NCI-H748 (cell line): ENCODE measurements at regions not wholly inside any gene's neighbourhood (a gene's known extent, or its start where the extent isn't known, plus 50 kb on each side); places are given as distances from the start of the nearest gene placed in this dataset.
"Not testable (repeated sequence)": the region's sequence is repeated elsewhere in the genome, so short reads cannot be mapped to it uniquely, and the experiment has no call there.

Experiments
- DNase-seq: peaks from one replicate; lab custom pipeline; 2025; ENCODE audit not compliant: unreplicated experiment; lab: John Stamatoyannopoulos, UW

DNA sequence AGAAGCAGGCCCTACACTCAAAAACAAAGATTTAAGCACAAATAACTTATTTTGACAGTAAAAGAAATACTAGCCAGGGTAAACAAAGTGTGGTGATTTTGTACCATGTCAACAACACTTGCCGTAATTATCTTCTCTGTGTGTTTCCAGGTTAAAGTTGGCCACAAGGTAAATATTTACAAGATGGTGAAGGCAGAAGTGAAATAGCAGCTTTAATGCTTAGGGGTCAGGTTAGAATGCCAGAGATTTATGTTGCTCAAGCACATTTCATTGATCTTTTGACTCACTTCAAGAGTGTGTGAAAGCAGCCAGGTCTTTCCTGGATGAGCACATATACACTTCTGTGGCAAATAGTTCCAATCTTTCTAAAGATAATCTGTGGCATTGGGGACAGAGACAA, 270.2 kb upstream of the LUZP2 start:
- DNase-seq = no peak

DNA sequence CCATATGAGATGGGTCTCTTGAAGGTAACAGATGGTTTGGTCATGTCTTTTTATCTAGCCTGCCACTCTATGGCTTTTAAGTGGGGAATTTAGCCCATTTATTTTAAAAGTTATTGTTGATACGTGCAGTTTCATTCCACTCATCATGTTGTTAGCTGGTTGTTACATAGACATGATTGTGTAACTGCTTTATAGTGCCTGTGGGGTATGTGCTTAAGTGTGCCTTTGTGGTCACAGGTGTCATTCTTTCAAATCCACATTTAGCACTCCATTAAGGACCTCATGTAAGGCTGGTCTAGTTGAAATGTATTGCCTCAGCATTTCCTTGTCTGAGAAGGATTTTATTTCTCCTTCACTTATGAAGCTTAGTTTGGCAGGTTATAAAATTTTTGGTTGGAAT, 263.8 kb upstream of the LUZP2 start:
- DNase-seq = no peak

DNA sequence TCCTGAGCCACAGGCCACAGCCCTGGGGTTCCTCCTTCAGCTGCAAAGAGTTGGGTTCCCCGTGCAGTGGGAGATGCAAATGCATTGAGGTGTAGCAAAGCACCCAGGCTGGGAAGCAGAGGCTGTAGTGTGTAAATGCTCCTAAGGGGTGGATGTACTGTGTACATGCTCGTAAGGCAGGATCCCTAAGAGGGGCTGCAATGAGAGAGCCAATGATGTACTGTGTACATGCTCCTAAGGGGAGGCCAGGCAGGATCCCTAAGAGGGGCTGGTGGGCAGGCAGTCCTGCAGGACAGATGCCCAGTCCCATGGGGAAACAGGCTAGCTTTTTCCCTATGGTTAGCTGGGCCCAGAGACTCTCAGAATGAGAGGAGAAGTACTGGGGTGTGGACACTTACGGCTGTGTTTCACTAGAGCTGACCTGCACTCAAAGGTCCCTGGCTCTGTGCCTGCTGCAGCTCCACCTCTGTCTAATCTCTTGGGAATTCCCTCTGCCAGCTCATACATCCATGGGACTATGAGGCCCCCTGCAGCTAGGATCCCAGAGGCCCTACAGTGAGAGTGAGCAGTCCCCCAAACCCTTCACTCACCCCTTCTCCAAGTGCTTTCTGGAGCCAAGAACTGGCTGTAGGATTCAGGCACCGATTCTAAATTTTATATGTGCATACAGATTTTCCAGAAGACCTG, 261.9 kb upstream of the LUZP2 start:
- DNase-seq = no peak

DNA sequence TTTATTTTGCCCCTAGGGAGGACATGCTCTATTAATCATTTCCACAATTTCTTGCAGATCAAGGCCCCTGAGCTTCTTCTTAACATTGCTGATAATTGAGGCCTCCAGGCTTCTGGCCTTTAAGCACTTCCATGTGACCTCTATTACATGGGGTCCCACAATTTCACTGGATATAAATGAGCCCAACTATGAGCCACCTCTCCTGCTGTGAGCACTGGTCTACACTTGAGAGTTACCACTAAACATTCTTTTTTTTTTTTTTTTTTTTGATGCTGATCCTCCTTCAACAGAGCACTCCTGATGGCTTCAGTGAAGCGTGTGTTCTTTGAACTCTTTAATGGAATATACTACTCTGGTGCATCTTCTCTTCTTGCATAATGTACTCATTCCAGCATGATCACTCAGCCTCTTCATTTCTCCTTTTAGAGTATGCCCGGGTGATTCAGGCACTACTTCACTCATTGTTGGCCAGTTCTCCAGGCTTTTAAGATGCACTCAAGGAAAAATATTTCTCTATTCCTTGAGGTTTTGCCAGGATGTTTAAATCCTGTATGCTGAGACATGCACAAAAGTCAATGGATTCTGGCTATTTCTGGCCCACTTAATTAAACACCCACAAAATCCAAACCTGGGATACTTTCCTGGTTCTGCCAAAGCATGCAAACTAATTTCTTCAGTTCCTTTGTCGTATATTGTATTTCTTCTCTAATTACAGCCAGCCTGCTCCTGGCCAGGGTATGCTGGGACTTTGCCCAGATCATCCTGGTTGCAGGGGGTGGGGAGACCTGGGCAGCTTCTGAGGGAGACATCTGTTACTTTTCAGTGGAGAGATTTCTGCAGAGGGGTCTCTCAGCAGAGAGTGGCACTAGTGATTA, 257.8 kb upstream of the LUZP2 start:
- no peak for DNase-seq

DNA sequence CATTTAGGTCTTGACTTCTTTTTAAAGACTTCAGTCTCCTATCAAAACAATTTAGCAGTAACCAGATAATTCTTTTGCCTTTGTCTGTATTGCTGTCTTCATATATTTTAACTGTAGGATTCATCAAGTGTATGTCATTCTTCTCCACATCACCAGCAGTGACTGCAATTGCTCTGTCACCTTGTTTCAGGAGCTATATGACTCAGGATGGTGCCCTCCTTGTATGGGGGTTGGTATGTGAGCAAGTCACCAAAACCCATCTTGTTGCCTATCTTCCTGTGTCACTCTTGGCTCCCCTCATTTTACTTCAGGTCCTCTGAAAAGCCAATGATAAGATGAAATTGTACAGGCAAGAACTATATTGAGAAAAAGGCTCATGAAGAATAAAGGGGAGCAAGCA, 256.9 kb upstream of the LUZP2 start:
- DNase-seq = no peak

DNA sequence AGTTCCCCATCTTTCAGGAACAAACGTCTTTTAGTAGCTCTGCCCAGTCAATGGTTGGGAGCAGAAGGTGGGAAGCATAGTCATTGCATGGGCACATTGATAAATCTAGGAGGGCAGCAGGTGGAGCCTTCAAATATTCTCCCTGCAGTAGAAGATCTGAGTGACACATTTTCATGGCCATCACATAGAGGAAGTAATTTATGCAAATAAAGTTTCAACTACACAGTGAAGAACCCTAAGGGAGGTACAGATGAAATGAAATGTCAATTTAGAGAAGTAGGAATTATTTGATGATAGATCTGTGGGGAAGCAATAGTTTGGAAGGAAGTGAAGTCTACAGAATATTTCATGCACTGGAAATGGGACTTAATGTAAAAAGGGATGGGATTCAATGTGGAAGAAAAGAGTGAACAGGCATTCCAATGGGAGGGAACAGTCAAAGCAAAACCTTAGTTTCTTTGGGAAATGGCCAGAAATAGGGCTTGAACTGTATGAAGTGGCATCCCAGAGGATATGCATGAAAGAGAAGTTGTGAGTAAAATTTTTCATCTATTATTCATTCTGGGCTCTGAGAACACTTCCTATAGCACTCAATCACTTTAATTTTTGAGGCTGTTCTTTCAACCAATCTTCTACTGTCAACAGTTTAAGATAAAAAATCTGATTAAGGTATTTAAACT, 256.2 kb upstream of the LUZP2 start:
- no peak for DNase-seq

DNA sequence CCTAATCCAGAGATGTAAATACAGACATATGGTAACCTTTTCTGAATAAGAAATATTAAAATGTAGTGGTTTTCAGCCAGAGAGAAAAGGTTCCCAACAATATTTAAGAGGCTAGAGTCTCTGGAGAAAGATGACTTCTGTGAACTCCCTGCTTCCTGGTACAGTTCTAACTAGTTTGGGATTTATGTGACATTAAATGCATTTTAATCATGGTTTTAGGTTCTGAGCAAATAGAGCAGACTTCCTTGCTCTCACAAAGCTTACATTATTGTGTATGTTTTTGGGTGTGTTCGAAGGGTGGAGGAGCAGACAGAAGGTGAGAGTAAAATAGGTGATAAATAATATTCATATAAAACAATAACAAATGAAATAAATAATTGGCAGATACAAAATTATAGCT, 250.1 kb upstream of the LUZP2 start:
- no peak for DNase-seq

DNA sequence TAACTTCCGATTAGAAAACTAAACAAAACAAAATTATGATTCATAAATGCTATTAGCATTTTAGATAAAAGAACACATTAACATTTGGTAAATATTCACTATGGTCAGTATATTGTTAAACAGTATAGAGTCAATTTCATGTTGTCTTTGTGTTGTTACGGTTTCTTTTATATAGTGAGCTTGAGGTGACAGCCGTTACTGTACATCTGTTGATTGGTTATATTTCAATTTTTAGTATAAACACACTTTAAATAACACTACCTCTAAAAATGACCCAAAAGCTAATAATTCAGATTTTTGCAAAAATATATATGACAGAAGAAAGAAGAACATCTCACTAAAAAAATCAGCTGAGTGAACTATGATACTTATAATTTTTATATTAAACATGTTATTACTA, 249.0 kb upstream of the LUZP2 start:
- DNase-seq = no peak

DNA sequence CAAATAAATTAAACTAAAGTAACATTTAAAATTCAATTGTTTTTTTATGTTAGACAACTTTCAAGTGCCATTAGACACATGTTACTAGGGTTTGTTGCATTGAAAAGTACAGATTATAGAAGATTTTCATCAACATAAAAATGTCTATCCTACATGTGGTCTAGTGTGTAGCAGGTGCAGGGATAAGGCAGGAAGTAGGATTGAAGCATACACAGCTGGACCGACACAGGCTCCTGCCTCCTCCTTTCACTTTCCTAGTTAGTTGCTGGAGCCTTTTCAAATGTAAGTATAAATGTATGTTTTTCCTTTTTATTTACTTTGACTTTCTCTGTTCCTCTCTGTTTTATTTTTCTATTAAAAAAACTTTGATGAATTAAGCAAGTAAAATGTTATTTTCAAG, 246.9 kb upstream of the LUZP2 start:
- no peak for DNase-seq

DNA sequence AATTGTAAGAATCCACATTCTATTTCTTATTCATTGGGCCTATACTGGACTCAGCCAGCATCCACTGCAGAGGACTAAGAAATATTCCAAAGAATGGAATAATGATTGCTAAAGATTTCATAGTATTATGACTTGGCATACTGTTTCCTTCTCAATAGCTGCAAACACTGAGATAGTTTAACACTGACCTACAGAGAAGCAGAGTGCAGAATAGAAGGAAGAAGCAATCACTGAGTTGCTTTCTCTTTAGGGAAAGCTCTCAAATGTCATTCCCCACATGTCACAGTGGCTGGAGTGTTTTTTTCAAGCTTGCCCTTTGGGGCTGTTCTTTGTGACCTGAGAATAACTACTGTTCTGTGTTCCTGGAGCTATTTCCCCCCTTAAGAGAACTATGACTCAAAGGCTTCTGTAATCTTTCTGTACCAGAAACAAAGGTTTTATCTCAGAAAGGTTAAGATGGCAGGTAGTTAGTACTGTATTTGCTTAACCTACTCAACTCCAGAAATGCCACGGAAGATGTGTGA, 243.6 kb upstream of the LUZP2 start:
- DNase-seq = no peak

DNA sequence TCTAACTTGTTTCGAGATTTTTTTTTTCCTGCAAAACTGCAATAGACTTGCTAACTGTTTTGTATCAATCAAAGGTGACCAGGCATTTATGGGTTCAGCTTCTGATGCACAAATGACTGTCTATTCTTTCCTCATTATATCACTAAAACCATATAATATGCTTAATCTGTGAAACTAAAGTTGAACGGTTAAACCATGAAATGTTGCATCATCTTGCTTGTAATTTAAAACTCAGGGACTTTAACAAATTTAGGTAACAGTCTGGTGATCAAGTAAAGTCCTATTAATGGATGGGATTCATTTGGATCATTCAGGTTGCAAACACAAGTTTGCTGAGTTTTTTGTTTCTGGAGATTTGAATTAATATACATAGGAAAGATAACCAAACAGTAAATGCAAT, 232.0 kb upstream of the LUZP2 start:
- no peak for DNase-seq

DNA sequence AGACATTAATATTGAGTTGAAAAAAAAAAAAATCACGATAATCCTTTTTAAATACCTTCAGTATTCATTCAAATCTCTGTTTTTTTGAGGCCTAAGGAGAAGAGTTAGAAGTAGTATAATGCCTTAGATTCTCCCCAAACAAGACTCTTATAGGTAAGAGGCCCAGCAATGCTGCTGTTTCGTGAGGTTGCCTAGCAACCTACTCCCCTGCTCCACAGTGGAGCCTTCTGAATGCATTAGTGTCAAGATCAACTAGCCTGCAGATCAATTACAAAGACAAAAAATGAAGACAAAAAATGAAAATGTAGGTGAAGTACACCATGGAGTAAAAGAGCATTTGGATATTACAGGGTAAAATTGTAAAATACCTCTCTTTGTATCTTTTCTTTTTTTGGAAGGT, 229.8 kb upstream of the LUZP2 start:
- DNase-seq = peak; percentile 63

DNA sequence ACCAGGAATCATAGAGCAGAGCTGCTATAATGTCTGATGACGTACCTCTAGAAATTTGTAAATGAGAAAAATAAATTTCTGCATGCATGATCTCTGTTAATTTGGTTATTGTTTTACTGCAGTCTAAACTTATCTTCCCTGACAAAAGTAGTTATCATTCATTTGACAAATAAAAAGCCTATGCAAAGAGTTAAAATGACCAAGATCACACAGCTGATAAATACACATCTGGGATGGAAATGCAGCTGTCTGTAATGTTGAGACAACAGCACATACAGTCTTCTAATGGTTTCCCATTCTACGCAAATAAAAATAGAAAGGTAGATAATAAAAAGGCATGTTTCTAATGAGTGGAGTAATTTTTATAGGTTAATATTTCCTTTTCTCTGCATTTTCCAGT, 225.1 kb upstream of the LUZP2 start:
- DNase-seq = no peak

DNA sequence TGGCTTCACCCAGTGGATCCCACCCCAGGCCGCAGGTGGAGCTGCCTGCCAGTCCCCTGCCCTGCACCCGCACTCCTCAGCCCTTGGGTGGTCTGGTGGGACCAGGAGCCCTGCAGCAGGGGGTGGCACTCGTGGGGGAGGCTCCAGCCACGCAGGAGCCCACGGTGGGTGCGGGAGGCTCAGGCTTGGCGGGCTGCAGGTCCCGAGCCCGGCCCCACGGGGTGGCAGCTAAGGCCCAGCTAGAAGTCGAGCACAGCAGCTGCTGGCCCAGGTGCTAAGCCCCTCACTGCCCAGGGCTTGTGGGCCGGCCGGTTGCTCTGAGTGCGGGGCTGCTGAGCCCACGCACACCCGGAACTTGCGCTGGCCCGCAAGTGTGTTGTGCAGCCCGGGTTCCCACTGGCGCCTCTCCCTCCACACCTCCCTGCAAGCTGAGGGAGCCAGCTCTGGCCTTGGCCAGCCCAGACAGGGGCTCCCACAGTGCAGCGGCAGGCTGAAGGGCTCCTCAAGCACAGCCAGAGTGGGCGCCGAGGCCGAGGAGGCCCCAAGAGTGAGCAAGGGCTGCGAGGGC, 222.6 kb upstream of the LUZP2 start:
- not testable (repeated sequence) for DNase-seq

DNA sequence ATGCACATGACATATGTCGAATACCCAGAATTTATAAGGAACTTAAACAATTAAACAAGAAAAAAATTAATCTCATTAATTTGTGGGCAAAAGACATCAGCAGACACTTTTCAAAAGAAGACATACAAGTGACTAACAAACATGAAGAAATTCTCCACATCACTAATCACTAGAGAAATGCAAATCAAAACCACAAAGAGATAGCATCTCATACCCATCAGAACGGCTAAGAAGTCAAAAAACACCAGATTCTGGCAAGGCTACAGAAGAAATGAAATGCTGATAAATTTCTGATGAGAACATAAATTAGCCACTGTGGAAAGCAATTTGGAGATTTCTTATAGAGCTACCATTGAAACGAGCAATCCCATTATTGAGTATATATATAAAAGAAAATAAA, 210.6 kb upstream of the LUZP2 start:
- DNase-seq = no peak

DNA sequence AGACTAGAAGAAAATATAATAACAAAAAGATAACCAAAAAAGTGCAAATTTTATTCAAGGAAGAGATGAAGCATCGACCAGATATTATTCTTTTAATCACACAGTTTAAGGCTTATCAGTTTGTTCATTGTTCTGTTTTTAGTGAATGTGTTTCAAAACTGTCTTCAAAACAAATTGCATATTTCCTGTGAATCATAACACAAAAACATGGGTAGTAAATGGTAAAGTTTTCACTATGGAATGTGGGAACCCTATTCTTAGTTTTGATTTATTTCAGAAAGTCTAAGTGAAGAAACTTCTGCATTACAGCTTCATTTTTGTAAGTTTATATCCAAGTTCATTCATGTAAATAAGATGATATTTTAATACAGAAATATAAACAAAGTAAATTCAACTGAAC, 207.6 kb upstream of the LUZP2 start:
- no peak for DNase-seq

DNA sequence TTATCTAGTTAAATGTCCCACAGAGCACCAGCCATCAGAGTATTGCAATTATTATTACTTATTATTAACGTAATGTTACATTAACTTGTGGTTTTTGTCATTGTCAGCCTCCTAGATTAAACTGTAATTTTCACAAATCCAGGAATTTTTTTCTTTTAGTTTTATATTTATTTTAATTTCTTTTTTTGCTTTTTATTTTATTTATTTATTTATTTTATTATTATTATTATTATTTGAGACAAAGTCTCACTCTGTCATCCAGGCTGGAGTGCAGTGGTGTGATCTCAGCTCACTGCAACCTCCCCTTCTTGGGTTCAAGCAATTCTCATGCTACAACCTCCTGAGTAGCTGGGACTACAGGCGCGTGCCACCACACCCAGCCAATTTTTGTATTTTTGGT, 202.9 kb upstream of the LUZP2 start:
- DNase-seq = no peak

DNA sequence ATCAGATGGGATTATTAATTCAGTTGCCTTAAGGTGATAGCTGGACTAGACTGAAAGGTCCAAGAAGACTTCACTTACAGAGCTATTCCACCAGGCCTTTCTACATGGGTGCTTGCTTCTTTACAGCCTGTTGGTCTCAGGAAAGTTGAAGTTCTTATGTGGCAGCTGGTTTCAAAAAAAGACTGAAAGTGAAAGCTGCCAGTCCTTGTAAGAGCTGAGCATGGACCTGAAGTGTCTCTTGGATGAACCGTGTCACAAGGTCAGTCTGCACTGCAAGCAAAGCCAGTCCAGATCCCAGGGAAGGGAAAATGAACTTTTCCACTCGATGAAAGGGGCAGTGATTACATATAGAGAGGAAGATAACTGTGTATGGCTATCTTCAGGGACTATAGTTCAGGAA, 201.5 kb upstream of the LUZP2 start:
- DNase-seq = no peak

DNA sequence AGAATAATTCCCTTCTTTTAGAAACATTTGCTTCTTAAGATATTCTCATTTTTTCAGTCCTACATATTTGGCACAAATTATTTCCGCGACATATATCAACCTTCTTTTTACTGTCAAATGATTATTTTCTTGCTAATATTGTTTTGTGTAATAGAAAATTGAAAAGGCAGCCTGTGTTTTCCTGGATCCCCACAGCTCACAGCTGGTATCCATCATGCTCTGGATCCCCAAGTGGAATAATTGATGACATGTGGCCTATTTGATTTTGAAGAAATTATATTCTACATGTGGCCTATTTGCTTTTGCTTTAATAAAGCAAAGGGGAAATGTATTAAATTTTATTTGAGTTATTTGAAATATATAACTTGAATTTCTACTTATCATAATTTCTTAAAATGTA, 199.4 kb upstream of the LUZP2 start:
- no peak for DNase-seq

DNA sequence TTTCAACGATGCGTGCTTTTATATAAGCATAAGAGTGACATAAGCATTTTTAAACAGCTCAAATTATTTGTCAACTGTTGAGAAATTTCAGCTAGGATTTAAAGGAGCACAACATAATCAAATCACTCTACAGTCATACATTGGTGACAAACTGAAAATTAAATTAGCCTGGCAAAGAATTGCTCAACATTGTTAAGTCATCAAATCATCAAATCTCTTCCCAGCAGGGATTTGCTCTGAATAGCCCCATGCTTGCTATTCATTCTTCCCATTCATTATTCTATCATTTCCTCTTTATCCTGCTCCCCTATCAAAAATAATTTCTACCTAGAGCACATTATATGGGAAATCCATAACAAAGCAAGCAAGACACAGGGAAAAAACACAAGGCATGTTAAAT, 198.7 kb upstream of the LUZP2 start:
- no peak for DNase-seq

DNA sequence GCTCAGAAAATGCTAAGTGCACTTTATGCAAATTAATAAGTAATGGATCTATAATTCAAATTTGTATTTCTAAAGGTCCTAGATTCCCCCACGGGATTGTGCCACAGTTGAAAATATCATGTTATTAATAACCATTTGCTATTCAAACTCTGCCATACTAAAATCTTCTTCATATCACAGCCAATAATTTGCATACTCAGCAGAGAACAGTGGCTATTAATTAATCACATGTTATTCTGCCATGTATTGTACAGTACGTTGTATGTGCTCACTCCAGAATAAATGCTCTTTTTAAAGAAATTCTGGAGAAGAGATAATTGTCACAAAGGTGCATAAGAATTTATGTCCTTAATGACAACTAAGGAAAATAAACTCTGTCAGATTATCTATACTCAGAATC, 184.9 kb upstream of the LUZP2 start:
- no peak for DNase-seq
